Esophagus muscularis mucosa (tissue), 4 donors: ENCODE measurements at regions not wholly inside any gene's neighbourhood (a gene's known extent, or its start where the extent isn't known, plus 50 kb on each side); places are given as distances from the start of the nearest gene placed in this dataset.

ENCODE experiments used
- DNase-seq: peaks from one replicate; pipeline ENCODE4 v3.0.0-alpha.2; 2017; ENCODE audit errors: extremely low spot score
- H3K27ac ChIP-seq, 4 donors: fragments of 200-600 bp; sonication (generic); replicated peaks in 1 of 4; 1 replicate in 3 of 4; 2 replicates in 1 of 4; pipeline ENCODE4 v1.5.1; 2016 to 2019; ENCODE audit warnings: mild to moderate bottlenecking in 1 of 4
- H3K27me3 ChIP-seq, 4 donors: fragments of 200-600 bp; sonication (generic); one replicate each; pipeline versions ENCODE4 v1.5.1 to v1.6.0; 2016 to 2019
- H3K36me3 ChIP-seq, 4 donors: fragments of 200-600 bp; sonication (generic); one replicate each; pipeline ENCODE4 v1.5.1; 2016 to 2019
- H3K4me1 ChIP-seq, 4 donors: fragments of 200-600 bp; sonication (generic); one replicate each; pipeline ENCODE4 v1.5.1; 2016 to 2019
- H3K4me3 ChIP-seq, 4 donors: fragments of 200-600 bp; sonication (generic); 1 replicate in 2 of 4; 2 replicates in 2 of 4; pipeline ENCODE4 v1.5.1; 2016 to 2019; ENCODE audit warnings: mild to moderate bottlenecking in 4 of 4, moderate library complexity in 1 of 4
- H3K9me3 ChIP-seq, 4 donors: fragments of 200-600 bp; sonication (generic); 1 replicate in 3 of 4; 2 replicates in 1 of 4; pipeline ENCODE4 v1.5.1; 2016 to 2019
- EP300 ChIP-seq: sonication (generic); formaldehyde crosslinking; IDR thresholded peaks from one replicate; pipeline ENCODE4 v1.6.1; 2017; ENCODE audit warnings: antibody characterized with exemption
- POLR2A ChIP-seq: fragments of 450-650 bp; IDR thresholded peaks from one replicate; pipeline ENCODE4 v1.6.1; 2017; ENCODE audit warnings: antibody characterized with exemption, moderate library complexity, mild to moderate bottlenecking, low read depth
- POLR2AphosphoS5 ChIP-seq, 2 donors: sonication (generic); formaldehyde crosslinking; IDR thresholded peaks; one replicate each; pipeline ENCODE4 v1.6.1; 2017; ENCODE audit warnings: antibody characterized with exemption in 2 of 2
- WGBS: methylation state at CpG from one replicate; pipeline ENCODE4 v1.1.5; 2018; 5-methylcytosine and 5-hydroxymethylcytosine counted together
- intact Hi-C: fragments of 100-400 bp; cut with DNase I; formaldehyde crosslinking; loops from one replicate; pipeline ENCODE4 v1.15.1; 2023
- TF ChIP-seq, protein P1 (sequence below), 3 experiments: fragments of 200-600 bp in 2 of 3; fragments of 450-650 bp in 1 of 3; sonication (generic) in 2 of 3; IDR thresholded peaks; one replicate each; pipeline ENCODE4 v1.5.1; 2017 to 2019; ENCODE audit warnings: antibody characterized with exemption in 3 of 3, mild to moderate bottlenecking in 2 of 3, moderate library complexity in 1 of 3

GRCh38 chr1:221643404-221644144 lies 98.3 kb downstream of the DUSP10 start:
- no peak for DNase-seq
- WGBS, result 70% methylated on average over 1 of the region's 1 CpG

GRCh38 chr1:221644145-221644448 lies 97.8 kb downstream of the DUSP10 start:
- Histone ChIP-seq H3K27me3 (no peaks in the 10 kb centered on the region), H3K36me3 (no peaks in the 10 kb centered on the region), H3K27ac (no peak overlapping the region), H3K4me1 (no peaks in the 10 kb centered on the region), H3K4me3 (no peak overlapping the region), H3K9me3 (no peaks in the 10 kb centered on the region)
- TF ChIP-seq, protein P1, sequence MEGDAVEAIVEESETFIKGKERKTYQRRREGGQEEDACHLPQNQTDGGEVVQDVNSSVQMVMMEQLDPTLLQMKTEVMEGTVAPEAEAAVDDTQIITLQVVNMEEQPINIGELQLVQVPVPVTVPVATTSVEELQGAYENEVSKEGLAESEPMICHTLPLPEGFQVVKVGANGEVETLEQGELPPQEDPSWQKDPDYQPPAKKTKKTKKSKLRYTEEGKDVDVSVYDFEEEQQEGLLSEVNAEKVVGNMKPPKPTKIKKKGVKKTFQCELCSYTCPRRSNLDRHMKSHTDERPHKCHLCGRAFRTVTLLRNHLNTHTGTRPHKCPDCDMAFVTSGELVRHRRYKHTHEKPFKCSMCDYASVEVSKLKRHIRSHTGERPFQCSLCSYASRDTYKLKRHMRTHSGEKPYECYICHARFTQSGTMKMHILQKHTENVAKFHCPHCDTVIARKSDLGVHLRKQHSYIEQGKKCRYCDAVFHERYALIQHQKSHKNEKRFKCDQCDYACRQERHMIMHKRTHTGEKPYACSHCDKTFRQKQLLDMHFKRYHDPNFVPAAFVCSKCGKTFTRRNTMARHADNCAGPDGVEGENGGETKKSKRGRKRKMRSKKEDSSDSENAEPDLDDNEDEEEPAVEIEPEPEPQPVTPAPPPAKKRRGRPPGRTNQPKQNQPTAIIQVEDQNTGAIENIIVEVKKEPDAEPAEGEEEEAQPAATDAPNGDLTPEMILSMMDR (IDR thresholded peaks at IDR 0.05), result no peak
- TF ChIP-seq POLR2AphosphoS5 (IDR thresholded peaks at IDR 0.05) (no peak), EP300 (no peak), POLR2A (no peak)
- no peak for DNase-seq
- 67% methylated on average over 3 of the region's 3 CpGs for WGBS
- intact Hi-C loops, result no loop called here

More at GRCh38 chr1:221643404-221644144, 98.3 kb downstream of the DUSP10 start:
- intact Hi-C loops, result no loop called here
- Histone ChIP-seq H3K36me3 (no peaks in the 10 kb centered on the region), H3K4me1 (no peaks in the 10 kb centered on the region), H3K9me3 (no peaks in the 10 kb centered on the region), H3K27ac (no peak overlapping the region), H3K27me3 (no peaks in the 10 kb centered on the region), H3K4me3 (no peak overlapping the region)
- TF ChIP-seq POLR2A (no peak), EP300 (no peak), POLR2AphosphoS5 (IDR thresholded peaks at IDR 0.05) (no peak)
- TF ChIP-seq, protein P1 (IDR thresholded peaks at IDR 0.05), result no peak

- Histone ChIP-seq H3K4me1 (no peaks in the 10 kb centered on the region), H3K27me3 (no peaks in the 10 kb centered on the region), H3K27ac (no peak overlapping the region), H3K4me3 (no peak overlapping the region), H3K36me3 (no peaks in the 10 kb centered on the region), H3K9me3 (no peaks in the 10 kb centered on the region)
- 42% methylated on average over 1 of the region's 2 CpGs for WGBS
- intact Hi-C loops, result no loop called here
- TF ChIP-seq EP300 (no peak), POLR2AphosphoS5 (IDR thresholded peaks at IDR 0.05) (no peak), POLR2A (no peak)
- TF ChIP-seq, protein P1 (IDR thresholded peaks at IDR 0.05), result no peak
- no peak for DNase-seq
These were observed 97.1 kb downstream of the DUSP10 start for GRCh38 chr1:221644663-221645258.

GRCh38 chr1:221648201-221648600 lies 93.7 kb downstream of the DUSP10 start:
- DNase-seq, result no peak
- intact Hi-C loops, result no loop called here
- Histone ChIP-seq H3K4me1 (no peaks in the 10 kb centered on the region), H3K27ac (no peak overlapping the region), H3K4me3 (no peak overlapping the region), H3K9me3 (no peaks in the 10 kb centered on the region), H3K36me3 (no peaks in the 10 kb centered on the region), H3K27me3 (no peaks in the 10 kb centered on the region)
- WGBS, result 85% methylated on average over 1 of the region's 1 CpG
- TF ChIP-seq EP300 (no peak), POLR2AphosphoS5 (IDR thresholded peaks at IDR 0.05) (no peak), POLR2A (no peak)
- TF ChIP-seq, protein P1 (IDR thresholded peaks at IDR 0.05), result no peak
